Heart left ventricle (tissue), 13 donors: ENCODE measurements at regions not wholly inside any gene's neighbourhood (a gene's known extent, or its start where the extent isn't known, plus 50 kb on each side); places are given as distances from the start of the nearest gene placed in this dataset.
"Not testable (repeated sequence)": the region's sequence is repeated elsewhere in the genome, so short reads cannot be mapped to it uniquely, and the experiment has no call there.

Source experiments
- POLR2A ChIP-seq, 2 donors: fragments of 450-650 bp; IDR thresholded peaks; one replicate each; pipeline ENCODE4 v1.6.1; 2017; ENCODE audit warnings: antibody characterized with exemption in 2 of 2, mild to moderate bottlenecking in 2 of 2, moderate library complexity in 2 of 2
- TF ChIP-seq, protein P1 (sequence below), 12 donors: fragments of 200-600 bp; sonication (generic) in 4 of 12; IDR thresholded peaks; one replicate each; pipeline versions ENCODE4 v1.5.0 to v1.8.0; 2018 to 2022; ENCODE audit warnings: antibody characterized with exemption in 12 of 12, mild to moderate bottlenecking in 5 of 12
- donor health status: ischemic (EF 13 %, LVEDD 7.1; RV severe dilation, severe dysfunction).
- donor health status: DM: no; HTN: yes; CAD: no.
- donor health status: DM: no; HTN: no; CAD: no.
- donor health status: ischemic (EF 25% LVEDD 6.9; RV normal size, moderate dysfunction).
- donor health status: ischemic (EF 25% LVEDD 5.7; RV mildly dilated, moderate dysfunction).
- donor health status: ischemic (EF 35%, LVEDD 5.7; RV mildly dilated, moderate dysfunction).
- donor health status: nonischemic (EF 11% LVEDD 7.7; RV severe dilation, severe dysfunction).
- donor health status: DM: yes; HTN: yes; CAD: no.
- donor health status: PGD.
- donor health status: ischemic (EF 29% LVEDD 5.4; RV normal size, mild dysfunction).
- donor health status: nonischemic (EF 23%, LVEDD 6.1; RV moderate dilation, normal function).

- TF ChIP-seq POLR2A (IDR thresholded peaks at IDR 0.05), result not testable (repeated sequence)
- TF ChIP-seq, protein P1, sequence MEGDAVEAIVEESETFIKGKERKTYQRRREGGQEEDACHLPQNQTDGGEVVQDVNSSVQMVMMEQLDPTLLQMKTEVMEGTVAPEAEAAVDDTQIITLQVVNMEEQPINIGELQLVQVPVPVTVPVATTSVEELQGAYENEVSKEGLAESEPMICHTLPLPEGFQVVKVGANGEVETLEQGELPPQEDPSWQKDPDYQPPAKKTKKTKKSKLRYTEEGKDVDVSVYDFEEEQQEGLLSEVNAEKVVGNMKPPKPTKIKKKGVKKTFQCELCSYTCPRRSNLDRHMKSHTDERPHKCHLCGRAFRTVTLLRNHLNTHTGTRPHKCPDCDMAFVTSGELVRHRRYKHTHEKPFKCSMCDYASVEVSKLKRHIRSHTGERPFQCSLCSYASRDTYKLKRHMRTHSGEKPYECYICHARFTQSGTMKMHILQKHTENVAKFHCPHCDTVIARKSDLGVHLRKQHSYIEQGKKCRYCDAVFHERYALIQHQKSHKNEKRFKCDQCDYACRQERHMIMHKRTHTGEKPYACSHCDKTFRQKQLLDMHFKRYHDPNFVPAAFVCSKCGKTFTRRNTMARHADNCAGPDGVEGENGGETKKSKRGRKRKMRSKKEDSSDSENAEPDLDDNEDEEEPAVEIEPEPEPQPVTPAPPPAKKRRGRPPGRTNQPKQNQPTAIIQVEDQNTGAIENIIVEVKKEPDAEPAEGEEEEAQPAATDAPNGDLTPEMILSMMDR (IDR thresholded peaks at IDR 0.05), result not testable (repeated sequence)
Observed at GRCh38 chr1:58953951-58954350, 170.1 kb upstream of the JUN start.
